ENCODE measurements at regions not wholly inside any gene's neighbourhood (a gene's known extent, or its start where the extent isn't known, plus 50 kb on each side); places are given as distances from the start of the nearest gene placed in this dataset.

- Histone ChIP-seq H3K4me3 (no peak overlapping the region), H3K9ac (ENCODE audit: insufficient read depth in 1 of 2, low read length in 2 of 2) (no peak overlapping the region), H3K9me3 (ENCODE audit: control insufficient read depth in 4 of 4, insufficient read depth in 3 of 4, low read length in 3 of 4) (peaks cover 0 to 6% (median 0%) of the 10 kb centered on the region in 4 donors), H3K27me3 (ENCODE audit: control insufficient read depth in 3 of 3, insufficient read depth in 3 of 3, low read length in 2 of 3) (no peaks in the 10 kb centered on the region), H3K36me3 (ENCODE audit: control insufficient read depth in 4 of 4, insufficient read depth in 4 of 4, low read length in 4 of 4) (no peaks in the 10 kb centered on the region), H3K4me1 (ENCODE audit: control insufficient read depth in 5 of 5, insufficient read depth in 5 of 5, low read length in 5 of 5) (no peaks in the 10 kb centered on the region), H3K27ac (ENCODE audit: low read depth in 1 of 2, low read length in 1 of 2) (no peak overlapping the region)
- ATAC-seq (ENCODE audit: insufficient read depth, low FRiP score) (no peak), DNase-seq (no peak)
- 85 to 89% methylated on average over 3 of the region's 3 CpGs for WGBS, 2 donors
- TF ChIP-seq, protein P1, sequence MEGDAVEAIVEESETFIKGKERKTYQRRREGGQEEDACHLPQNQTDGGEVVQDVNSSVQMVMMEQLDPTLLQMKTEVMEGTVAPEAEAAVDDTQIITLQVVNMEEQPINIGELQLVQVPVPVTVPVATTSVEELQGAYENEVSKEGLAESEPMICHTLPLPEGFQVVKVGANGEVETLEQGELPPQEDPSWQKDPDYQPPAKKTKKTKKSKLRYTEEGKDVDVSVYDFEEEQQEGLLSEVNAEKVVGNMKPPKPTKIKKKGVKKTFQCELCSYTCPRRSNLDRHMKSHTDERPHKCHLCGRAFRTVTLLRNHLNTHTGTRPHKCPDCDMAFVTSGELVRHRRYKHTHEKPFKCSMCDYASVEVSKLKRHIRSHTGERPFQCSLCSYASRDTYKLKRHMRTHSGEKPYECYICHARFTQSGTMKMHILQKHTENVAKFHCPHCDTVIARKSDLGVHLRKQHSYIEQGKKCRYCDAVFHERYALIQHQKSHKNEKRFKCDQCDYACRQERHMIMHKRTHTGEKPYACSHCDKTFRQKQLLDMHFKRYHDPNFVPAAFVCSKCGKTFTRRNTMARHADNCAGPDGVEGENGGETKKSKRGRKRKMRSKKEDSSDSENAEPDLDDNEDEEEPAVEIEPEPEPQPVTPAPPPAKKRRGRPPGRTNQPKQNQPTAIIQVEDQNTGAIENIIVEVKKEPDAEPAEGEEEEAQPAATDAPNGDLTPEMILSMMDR (IDR thresholded peaks at IDR 0.05; ENCODE audit: control extremely low read depth, extremely low read depth): no peak
These were observed 203.7 kb upstream of the TUT7 start for GRCh38 chr9:86557918-86558317.

GRCh38 chr9:86557063-86557766 lies 203.0 kb upstream of the TUT7 start:
- H3K27ac ChIP-seq (ENCODE audit: low read depth in 1 of 2, low read length in 1 of 2): no peak overlapping the region
- TF ChIP-seq, protein P1 (IDR thresholded peaks at IDR 0.05; ENCODE audit: control extremely low read depth, extremely low read depth): no peak
- H3K4me3 ChIP-seq: no peak overlapping the region
- H3K4me1 ChIP-seq (ENCODE audit: control insufficient read depth in 5 of 5, insufficient read depth in 5 of 5, low read length in 5 of 5): no peaks in the 10 kb centered on the region
- H3K9me3 ChIP-seq (ENCODE audit: control insufficient read depth in 4 of 4, insufficient read depth in 3 of 4, low read length in 3 of 4): peaks cover 0 to 6% (median 0%) of the 10 kb centered on the region in 4 donors
- no peak overlapping the region for H3K9ac ChIP-seq (ENCODE audit: insufficient read depth in 1 of 2, low read length in 2 of 2)
- DNase-seq (no peak), ATAC-seq (ENCODE audit: insufficient read depth, low FRiP score) (no peak)
- no peaks in the 10 kb centered on the region for H3K27me3 ChIP-seq (ENCODE audit: control insufficient read depth in 3 of 3, insufficient read depth in 3 of 3, low read length in 2 of 3)
- no peaks in the 10 kb centered on the region for H3K36me3 ChIP-seq (ENCODE audit: control insufficient read depth in 4 of 4, insufficient read depth in 4 of 4, low read length in 4 of 4)
- WGBS, 2 donors: 78 to 79% methylated on average over 7 of the region's 7 CpGs

- no peak overlapping the region for H3K4me3 ChIP-seq
- no peak overlapping the region for H3K9ac ChIP-seq (ENCODE audit: insufficient read depth in 1 of 2, low read length in 2 of 2)
- H3K9me3 ChIP-seq (ENCODE audit: control insufficient read depth in 4 of 4, insufficient read depth in 3 of 4, low read length in 3 of 4): peaks cover 0 to 6% (median 0%) of the 10 kb centered on the region in 4 donors
- H3K27ac ChIP-seq (ENCODE audit: low read depth in 1 of 2, low read length in 1 of 2): no peak overlapping the region
- ATAC-seq (ENCODE audit: insufficient read depth, low FRiP score) (no peak), DNase-seq (no peak)
- H3K4me1 ChIP-seq (ENCODE audit: control insufficient read depth in 5 of 5, insufficient read depth in 5 of 5, low read length in 5 of 5): no peaks in the 10 kb centered on the region
- no peaks in the 10 kb centered on the region for H3K27me3 ChIP-seq (ENCODE audit: control insufficient read depth in 3 of 3, insufficient read depth in 3 of 3, low read length in 2 of 3)
- 76 to 78% methylated on average over 2 of the region's 2 CpGs for WGBS, 2 donors
- TF ChIP-seq, protein P1 (IDR thresholded peaks at IDR 0.05; ENCODE audit: control extremely low read depth, extremely low read depth): no peak
- H3K36me3 ChIP-seq (ENCODE audit: control insufficient read depth in 4 of 4, insufficient read depth in 4 of 4, low read length in 4 of 4): no peaks in the 10 kb centered on the region
These were observed 201.5 kb upstream of the TUT7 start for GRCh38 chr9:86555661-86556060.

DNA sequence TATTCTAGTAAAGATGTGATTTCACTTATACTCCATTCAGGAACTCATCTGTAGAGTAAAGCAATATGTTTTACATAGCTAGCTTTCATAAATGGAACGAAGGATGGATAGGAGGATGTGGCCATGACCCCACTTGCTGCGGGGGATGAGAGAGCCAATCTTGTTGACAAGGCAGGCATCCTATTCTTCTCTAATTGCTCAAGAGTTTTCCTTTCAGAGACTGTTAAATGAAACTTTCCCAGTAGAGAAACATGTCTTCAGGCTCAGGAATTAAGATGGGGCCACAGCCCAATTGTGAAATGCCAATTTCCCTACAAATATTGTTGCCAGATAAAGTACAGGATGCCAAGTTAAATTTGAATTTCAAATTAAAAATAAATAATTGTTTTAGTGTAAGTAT lies 196.2 kb upstream of the TUT7 start:
- Histone ChIP-seq H3K9me3 (ENCODE audit: control insufficient read depth in 4 of 4, insufficient read depth in 3 of 4, low read length in 3 of 4) (peaks cover 0 to 2% (median 0%) of the 10 kb centered on the region in 4 donors), H3K36me3 (ENCODE audit: control insufficient read depth in 4 of 4, insufficient read depth in 4 of 4, low read length in 4 of 4) (no peaks in the 10 kb centered on the region), H3K27me3 (ENCODE audit: control insufficient read depth in 3 of 3, insufficient read depth in 3 of 3, low read length in 2 of 3) (peaks cover 0 to 2% (median 0%) of the 10 kb centered on the region in 3 donors), H3K4me3 (no peak overlapping the region), H3K9ac (ENCODE audit: insufficient read depth in 1 of 2, low read length in 2 of 2) (no peak overlapping the region), H3K27ac (ENCODE audit: low read depth in 1 of 2, low read length in 1 of 2) (no peak overlapping the region), H3K4me1 (ENCODE audit: control insufficient read depth in 5 of 5, insufficient read depth in 5 of 5, low read length in 5 of 5) (no peaks in the 10 kb centered on the region)
- 84 to 90% methylated on average over 2 of the region's 2 CpGs for WGBS, 2 donors
- no peak for DNase-seq
- ATAC-seq (ENCODE audit: insufficient read depth, low FRiP score): no peak
- TF ChIP-seq, protein P1 (IDR thresholded peaks at IDR 0.05; ENCODE audit: control extremely low read depth, extremely low read depth): no peak

All from lung (tissue), 11 donors.